Islet of Langerhans (tissue), 1 donor: ENCODE measurements at regions not wholly inside any gene's neighbourhood (a gene's known extent, or its start where the extent isn't known, plus 50 kb on each side); places are given as distances from the start of the nearest gene placed in this dataset.
"Not testable (repeated sequence)": the region's sequence is repeated elsewhere in the genome, so short reads cannot be mapped to it uniquely, and the experiment has no call there.

Experiments used
- FAIRE-seq: peaks from one replicate; lab custom pipeline; 2011; peaks lifted over from hg19 to GRCh38; lab: Jason Lieb, UNC

DNA sequence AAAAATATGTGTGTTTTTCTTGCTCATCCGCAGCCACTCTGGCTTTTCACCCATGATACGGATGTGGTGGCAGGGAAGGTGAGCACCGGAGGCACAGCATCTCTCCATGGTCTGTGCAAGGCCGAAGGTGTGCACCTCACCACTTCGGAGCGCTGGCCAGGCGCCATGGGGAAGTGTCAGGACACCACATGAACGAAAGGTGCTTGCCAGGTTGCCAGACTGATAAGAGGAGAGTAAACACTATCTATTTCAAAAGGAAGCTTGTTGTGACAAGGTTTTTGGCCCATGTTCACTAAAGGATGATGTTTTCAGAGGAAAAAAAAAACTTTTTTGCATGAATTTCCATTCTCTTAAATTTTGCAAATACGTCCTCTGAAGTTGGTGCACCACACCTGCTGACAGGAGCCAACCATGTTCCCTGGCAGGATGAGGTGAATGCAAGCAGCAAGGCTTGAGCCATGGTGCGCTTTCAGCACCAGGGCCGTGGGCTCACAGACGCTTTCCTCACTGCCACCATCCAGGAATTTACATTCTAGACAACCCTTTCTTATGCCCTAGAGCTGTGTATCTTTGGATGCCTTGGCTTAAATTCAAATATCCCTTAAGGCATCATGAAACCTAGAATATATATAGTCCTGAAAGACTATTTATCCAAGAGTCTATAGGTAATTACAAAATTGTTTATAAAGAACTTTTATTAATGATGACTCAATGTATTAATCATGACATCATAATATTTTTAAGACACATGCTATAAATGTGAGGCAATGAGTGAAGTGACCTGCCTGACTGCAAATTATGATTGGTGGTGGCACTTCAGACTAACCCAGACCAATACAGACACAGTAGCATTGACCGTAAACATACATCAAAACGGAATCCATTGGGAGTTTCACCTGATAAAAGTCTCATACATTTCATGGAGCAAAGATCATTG is 234.5 kb downstream of the TFAP2A start:
- FAIRE-seq = no peak

GRCh38 chr6:10177704-10178103 is 237.2 kb downstream of the TFAP2A start:
- FAIRE-seq = no peak

GRCh38 chr6:10175362-10175761 is 239.5 kb downstream of the TFAP2A start:
- no peak for FAIRE-seq

DNA sequence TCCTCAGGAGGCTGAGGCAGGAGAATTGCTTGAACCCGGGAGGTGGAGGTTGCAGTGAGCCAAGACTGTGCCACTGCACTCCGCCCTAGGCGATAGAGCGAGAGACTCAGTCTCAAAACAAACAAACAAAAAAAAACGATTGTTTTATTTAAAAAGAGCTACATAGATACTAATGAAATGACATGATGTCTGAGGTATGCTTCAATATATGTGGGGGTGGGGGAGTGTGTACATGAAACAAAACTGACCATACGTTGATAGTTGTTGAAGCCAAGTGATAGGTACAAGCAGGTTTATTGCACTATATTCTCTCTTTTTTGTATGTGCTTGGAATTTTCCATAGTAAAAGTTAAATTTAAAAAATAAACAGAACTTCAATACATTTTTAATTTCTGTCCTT is 240.1 kb downstream of the TFAP2A start:
- no peak for FAIRE-seq

- no peak for FAIRE-seq
Measured at GRCh38 chr6:10174056-10174455, 240.8 kb downstream of the TFAP2A start.

- not testable (repeated sequence) for FAIRE-seq
Measured at GRCh38 chr6:10171706-10172105, 243.2 kb downstream of the TFAP2A start.

DNA sequence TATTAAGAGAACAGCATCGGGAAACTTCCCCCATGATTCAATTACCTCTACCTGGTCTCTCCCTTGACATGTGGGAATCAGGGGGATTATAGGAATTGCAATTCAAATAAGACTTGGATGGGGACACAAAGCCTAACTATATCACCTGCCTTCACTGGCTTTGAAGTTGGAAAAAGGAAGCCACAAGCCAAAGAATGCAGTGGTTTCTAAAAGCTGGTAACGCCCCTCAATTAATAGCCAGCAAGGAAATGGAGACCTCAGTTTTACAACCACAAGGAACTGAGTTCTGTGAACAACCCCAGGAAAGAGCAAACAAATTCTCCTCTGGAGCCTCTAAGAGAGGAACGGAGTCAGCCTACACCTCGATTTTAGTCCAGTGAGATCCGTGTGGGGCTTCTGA is 244.1 kb downstream of the TFAP2A start:
- FAIRE-seq = no peak

GRCh38 chr6:10166031-10166430 is 248.8 kb downstream of the TFAP2A start:
- no peak for FAIRE-seq

- FAIRE-seq = no peak
Measured at GRCh38 chr6:10163203-10163962, 251.5 kb downstream of the TFAP2A start.

DNA sequence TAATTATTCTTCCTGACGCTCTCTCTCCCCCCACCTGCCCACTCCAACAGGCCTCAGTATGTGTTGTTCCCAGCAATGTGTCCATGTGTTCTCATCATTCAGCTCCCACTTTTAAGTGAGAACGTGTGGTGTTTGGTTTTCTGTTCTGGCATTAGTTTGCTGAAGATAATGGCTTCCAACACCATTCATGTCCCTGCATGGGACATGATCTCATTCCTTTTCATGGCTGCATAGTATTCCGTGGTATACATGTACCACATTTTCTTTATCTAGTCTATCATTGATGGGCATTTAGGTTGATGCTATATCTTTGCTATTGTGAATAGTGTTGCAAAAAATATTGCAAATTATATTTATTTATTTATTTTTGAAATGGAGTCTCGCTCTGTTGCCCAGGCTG is 258.0 kb downstream of the TFAP2A start:
- no peak for FAIRE-seq

DNA sequence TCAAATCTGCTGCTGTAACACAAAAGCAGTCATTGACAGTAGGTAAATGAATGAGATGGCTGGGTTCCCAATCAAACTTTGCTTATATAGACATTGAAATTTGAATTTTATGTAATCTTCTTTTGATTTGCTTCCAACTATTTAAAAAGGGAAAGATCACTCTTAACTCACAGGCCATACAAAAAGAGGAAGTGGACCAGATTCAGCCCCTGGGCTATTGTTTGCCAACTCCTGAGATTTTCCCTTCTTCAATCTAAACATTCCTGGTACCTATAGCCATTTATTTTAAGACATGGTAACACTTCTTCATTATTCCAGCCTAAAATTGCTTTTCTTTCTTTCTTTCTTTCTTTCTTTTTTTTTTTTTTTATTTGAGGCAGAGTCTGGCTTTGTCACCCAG is 260.6 kb downstream of the TFAP2A start:
- no peak for FAIRE-seq

DNA sequence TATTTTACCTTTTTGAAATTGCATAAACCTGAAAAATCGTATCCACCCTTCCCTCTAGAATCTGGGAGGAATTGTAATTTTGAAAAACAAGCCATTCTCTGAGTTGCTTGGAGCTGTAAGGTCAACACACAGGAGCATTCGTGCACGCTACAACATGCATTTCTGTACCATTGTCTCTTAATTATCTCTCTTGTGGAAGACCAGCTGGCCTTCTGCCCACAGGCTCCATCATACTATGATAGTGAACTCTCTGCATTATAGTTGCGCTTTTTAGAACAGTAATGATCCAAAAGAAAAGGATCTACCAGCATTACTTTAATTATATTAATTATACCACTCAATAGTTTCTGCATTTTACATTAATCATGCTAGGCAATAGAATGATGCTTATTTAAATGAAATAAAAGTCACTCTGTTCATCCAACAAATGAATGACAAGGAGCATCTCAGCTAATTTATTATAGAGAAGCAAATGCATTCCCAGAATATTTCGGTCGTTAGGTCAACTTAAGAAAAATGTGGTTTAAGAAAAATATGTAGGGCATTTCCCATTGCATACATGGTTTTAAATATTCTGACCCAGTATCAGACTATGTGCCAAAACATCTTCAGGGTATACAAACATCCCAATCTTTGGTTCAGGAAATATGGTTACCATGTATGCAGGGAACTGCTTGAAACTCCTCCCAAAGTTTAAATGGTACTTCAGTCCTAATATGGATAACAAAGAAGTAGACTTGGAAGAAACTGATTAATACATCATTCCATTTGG is 263.5 kb downstream of the TFAP2A start:
- no peak for FAIRE-seq

GRCh38 chr6:10149603-10150002 is 265.3 kb downstream of the TFAP2A start:
- no peak for FAIRE-seq

- no peak for FAIRE-seq
Measured at GRCh38 chr6:10146715-10147451, 268.0 kb downstream of the TFAP2A start.

- no peak for FAIRE-seq
Measured at GRCh38 chr6:10144772-10145171, 270.1 kb downstream of the TFAP2A start.

GRCh38 chr6:10141746-10142443 is 273.0 kb downstream of the TFAP2A start:
- FAIRE-seq = no peak

DNA sequence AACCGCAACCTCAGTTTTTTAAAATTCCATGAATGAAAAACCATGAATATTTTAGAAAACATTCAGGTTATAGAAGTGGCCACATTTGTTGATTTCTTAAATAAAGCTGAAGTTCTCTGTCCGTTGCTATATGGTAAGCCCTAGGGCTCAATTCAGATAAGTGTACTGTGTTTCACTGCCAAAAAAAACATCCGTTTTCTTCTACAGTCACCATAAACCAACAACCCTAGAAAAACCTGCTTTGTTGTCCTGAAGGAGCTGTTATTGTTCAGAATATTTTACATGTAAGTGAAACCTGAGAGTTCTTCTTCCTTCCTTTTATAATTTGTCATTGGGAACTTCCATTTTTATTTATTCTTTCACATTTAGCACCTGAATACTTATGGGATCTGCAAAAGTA is 274.1 kb downstream of the TFAP2A start:
- FAIRE-seq = no peak

DNA sequence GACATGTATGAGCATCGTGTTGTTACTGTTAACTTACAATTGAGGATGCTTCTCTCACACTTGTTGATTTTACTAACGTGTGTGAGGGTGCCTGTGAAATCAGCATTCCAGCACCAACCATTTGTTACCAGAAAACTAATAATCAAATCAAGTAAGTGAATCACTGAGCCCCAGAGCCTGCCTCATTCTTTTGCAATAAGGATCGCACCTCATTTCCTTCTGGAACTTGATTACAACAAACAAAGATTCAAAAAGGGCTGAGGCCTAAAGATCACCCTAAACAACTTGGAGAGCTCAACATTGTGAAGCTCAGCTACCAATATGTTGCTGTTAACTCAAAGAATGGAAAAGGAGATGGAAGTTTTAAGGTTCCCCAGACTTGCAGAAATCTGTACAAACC is 274.7 kb downstream of the TFAP2A start:
- no peak for FAIRE-seq

- no peak for FAIRE-seq
Measured at GRCh38 chr6:10138917-10139316, 276.0 kb downstream of the TFAP2A start.

- no peak for FAIRE-seq
Measured at GRCh38 chr6:10136636-10137035, 278.2 kb downstream of the TFAP2A start.

- not testable (repeated sequence) for FAIRE-seq
Measured at GRCh38 chr6:10134185-10134584, 280.7 kb downstream of the TFAP2A start.
